Stromal cell of bone marrow (primary cell): ENCODE measurements at regions not wholly inside any gene's neighbourhood (a gene's known extent, or its start where the extent isn't known, plus 50 kb on each side); places are given as distances from the start of the nearest gene placed in this dataset.

Experiments used
- DNase-seq: peaks from one replicate; pipeline ENCODE4 v3.0.0-alpha.2; 2012; ENCODE audit warnings: low read depth

- DNase-seq = no peak
Measured at GRCh38 chr6:170114956-170115855, 175.7 kb downstream of the DLL1 start.

DNA sequence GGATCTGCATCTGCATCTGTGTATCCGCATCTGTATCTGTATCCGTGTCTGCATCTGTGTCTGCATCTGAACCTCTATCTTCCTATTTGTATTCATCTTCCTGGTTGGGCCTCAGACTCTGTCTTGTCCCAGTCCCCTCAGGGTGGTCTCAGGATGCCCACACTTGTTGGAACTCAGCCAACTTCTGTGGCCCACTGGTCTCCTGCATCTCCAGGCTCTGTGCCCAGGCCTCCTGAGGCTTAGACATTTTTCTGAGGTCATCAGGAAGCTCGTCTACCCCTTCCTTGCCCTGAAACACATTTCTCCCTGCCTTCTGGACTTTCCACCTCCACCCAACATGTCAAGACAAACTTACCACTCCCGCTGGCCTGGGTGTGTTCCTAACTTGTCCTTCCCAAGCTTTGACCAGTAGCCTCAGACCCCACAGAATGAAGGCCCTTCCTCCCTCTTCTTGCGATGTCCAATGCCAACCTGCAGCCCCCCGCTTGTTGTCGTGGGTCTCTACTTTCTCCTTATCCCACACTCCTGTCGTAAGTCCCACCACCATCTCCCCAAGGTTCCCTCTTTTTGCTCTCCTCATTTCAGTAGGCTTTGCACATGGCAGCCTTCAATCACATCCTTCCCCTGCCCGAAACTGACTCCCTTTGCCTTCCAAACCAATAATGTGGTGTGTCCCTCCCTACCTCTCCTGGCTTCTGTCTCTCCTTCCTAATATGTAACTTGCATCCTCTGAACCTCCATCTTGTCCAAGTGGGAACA lies 176.5 kb downstream of the DLL1 start:
- no peak for DNase-seq

GRCh38 chr6:170113141-170113540 lies 177.7 kb downstream of the DLL1 start:
- DNase-seq = no peak

DNA sequence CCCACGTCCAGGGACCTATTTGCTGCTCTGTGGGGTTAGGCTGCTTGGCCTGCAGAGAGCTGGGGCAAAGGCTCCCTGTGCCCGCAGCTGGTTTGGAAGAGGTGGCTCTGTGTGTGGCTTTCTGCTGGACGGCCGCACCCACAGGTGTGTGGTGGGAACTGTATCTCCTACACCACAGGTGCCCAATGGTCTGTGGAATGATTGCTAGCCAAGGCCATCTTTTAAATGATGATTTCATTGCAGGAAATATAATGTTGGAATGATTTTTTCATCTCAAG lies 178.4 kb downstream of the DLL1 start:
- no peak for DNase-seq

DNA sequence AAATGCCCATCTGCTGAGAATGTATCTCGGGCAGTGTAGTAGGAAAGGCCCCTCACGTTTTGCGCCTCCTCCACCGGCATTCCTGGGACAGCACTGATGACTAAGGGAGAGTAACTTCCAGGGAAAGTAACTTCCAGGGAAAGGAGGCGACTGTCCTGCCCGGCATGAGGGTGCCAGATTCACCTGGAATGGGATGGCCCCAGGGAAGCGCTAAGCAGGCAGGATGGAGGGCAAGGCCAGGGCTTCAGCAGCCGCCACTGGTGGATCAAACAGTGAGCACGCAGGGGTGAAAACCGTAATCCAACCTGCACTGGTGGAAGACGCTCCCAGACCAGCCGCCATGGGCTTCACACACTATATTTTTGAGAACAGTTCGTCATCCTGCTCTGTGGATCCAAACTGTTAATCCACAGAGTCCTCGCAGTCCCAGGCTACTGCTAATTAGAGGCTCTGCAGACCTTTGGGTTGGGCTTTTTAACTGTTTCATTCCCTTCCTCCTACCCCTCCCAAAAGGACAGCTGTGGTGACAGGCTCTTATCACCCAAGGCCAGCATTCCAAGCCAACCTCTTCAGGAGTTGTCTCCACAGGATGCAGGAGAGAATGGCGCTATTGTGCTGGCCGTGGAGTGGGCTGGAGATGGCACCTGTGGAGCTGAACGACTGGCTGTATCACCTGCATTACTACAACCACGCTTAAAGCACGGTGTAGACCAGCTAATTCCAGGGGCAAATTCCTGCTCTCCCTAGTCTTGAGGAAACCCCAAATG lies 178.9 kb downstream of the DLL1 start:
- DNase-seq = no peak

DNA sequence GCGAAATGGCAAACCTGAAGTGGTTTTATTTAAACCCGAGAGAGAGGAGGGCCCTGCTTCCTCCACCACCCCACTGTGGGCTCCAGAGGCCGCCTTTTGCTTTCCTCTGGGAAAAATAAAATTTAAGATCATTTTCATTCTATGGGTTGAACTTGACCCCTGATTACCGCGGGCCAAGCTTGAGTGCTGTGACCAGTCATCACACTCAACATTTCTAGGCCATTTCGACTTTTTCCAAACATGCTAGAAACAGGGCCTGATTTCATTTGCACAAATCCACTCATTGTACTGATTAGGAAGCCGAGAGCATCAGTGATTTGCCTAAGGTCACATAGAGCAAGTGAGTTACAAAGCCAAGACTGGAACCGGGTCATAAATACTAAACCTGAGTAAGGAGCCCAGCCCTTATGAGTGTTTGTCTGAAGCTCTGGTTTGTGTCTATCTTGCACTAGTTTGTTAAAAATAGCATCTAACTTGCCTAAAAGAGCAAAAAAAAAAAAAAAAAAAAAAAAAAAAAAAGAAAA lies 179.7 kb downstream of the DLL1 start:
- DNase-seq = no peak

- no peak for DNase-seq
Measured at GRCh38 chr6:170110201-170111140, 180.4 kb downstream of the DLL1 start.

GRCh38 chr6:170108890-170109587 lies 181.8 kb downstream of the DLL1 start:
- no peak for DNase-seq

DNA sequence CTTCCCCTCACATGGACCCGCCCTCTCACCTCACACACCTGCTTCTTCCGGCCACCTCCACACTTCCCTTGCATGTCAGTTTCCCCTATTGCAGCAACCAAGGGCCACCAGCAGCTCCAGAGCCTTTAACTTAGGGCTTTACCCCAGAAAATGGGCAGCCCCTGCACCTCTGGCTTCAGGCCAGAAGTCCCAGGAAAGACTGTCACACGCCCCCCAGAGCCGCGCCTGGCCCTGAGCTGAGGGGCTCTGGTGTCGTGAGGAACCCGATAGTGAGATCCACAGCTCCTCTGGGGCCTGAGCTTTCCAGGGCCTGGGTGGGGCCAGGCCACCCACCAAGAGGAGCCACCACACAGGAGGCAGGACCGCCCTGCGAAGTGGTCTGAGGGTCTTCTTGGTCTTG lies 182.4 kb downstream of the DLL1 start:
- DNase-seq = no peak

DNA sequence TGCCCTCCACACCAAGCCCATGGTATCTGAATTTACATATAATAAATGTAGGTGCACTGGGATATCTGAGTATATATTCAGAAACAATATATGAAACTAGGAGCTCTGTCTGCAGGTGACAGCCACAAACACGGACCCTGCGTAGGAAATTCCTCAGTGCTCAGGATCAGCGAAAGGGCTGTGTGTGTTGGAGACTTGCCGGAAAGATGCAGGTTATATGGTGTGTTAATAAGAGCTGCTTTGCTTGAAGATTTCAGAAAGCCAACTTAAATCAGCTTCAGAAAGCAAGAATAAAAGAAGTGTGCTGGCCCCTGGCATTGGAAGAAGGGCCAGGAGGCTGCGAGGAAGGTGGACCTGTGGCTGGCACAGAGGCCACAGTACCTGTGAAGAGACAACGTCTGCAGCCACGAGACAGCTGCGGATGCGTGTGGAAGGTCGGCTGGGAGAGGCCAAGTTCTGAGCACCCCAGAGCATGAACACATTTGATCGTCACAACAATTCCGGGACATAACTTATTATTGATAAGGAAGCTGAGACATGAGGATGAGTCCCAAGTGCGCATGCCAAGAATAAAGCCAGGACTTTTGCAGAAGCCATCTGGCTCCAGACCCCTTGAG lies 183.2 kb downstream of the DLL1 start:
- DNase-seq = no peak

DNA sequence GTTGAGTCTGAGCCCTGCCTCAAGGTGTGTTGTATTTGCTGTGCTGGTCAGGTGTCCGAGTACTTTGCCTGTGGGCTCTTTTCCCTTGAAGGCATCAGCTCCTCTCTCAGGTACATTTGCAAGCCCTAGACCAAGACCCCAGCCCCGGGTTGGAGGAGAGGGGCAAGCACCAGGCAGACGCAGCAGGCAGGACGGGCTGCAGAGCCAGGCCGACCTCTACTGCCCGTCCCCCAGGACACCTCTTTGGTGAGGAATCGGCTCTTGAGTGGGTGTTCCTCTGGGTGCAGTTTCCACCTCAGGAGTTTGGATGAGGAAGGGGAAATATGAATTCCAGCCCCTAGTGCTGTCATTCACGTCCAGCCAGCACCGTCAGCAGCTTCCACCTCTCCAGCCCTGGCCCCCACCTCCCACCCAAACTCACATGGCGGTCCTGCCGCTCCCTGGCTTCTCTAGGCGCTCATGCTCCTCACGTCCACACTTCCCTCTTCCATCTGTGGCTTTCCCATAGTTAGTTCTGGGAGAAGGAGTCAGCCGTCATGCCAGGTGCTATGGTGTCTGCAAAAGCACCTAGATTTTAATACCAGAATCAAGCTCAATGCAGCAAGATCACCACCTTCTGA lies 183.9 kb downstream of the DLL1 start:
- DNase-seq = no peak

- DNase-seq = no peak
Measured at GRCh38 chr6:170102582-170103481, 188.0 kb downstream of the DLL1 start.

DNA sequence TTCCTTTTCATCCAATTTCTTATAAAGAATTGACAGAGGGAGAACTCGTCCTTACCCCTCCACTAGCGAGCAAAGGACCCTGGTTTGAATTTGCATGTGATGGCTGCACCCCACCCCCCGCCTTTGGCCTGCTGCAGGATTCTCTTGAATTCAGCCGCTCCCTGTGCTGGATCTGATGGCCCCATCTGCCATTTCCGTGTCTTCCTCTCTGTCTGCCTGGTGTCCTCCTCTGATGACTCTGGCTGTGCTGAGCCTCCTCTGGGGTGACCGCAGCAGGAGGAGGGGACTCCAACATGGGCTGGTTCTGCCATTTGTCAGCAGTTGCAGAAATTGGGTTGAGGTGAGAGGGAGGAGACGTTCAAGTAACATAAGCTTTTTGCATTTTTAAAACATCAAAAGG lies 188.8 kb downstream of the DLL1 start:
- no peak for DNase-seq

GRCh38 chr6:170101281-170102035 lies 189.4 kb downstream of the DLL1 start:
- DNase-seq = no peak

DNA sequence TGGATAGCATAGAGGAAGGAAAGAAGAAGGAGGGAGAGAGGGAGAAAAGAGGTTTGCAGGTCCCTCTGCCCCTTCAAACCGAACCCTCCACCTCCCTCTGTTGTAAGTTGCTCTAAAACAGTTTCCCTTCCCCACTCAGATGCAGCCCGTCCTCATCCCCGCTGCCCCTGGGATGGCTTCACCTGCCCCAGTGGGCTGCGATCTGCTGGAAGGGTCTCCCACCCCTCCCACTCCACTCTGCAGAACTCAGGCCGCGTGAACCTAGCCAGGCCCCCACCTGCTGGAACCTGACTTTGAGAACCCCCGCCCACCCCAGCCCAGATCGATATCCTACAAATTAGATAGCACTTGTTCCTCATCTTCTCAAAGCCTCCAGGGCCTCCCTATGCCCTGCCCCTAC lies 190.8 kb downstream of the DLL1 start:
- no peak for DNase-seq

DNA sequence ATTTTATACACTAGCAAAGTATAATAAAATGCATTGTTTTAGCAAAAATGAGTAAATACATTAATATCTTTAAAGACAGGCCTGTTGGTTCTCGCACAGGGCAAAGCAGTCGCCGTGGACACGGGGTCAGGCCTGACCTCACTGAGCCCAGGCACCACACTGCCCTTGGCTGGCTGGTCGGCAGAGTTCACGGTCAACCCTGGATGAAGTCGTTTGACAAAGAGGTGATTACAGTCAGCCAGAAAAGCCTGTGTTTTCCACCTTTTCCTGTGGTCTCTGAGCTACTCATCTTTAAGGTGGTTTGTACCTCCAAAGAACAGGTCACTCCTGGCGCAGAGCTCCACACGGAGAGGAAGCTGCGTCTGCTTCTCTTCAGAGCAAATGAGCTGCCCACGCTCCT lies 191.5 kb downstream of the DLL1 start:
- no peak for DNase-seq

DNA sequence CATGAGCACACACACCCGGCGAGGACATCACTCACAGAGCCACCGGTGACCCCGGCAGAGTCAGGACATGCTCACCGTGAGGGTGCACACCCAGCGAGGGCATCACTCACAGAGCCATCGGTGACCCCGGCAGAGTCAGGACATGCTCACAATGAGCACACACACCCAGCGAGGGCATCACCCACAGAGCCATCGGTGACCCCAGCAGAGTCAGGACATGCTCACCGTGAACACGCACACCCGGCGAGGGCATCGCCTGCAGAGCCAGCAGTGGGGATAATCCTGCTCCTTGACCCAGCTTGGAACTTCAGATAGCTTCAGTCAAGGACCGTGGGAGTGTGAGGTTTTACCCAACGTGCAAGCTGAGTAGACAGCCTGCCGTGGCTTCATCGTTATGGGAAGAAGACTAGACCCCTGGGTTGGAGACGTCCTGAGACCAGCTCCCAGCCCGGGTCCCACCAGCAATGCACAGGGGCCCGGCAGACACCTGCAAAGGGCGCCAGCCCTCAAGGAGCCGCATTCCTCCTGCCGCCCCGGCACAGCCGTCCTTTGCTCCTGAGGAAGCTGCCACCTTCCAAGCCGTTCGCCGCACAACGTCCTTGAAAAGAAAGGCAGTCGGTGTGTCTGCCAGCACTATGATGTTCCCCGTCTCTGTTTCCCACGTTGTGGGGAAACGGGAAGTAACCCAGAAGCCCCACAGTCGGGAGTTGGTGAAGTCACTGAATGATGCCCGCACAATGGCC lies 192.3 kb downstream of the DLL1 start:
- no peak for DNase-seq
